ENCODE measurements at regions not wholly inside any gene's neighbourhood (a gene's known extent, or its start where the extent isn't known, plus 50 kb on each side); places are given as distances from the start of the nearest gene placed in this dataset.
"Not testable (repeated sequence)": the region's sequence is repeated elsewhere in the genome, so short reads cannot be mapped to it uniquely, and the experiment has no call there.

- peak in 1 of 2 experiments; percentile 31 for DNase-seq
Measured at GRCh38 chr4:156303708-156304107, 350.0 kb upstream of the CTSO start.

- DNase-seq = peak; percentile 26 to 57
Measured at GRCh38 chr4:156298230-156298629, 344.6 kb upstream of the CTSO start.

DNA sequence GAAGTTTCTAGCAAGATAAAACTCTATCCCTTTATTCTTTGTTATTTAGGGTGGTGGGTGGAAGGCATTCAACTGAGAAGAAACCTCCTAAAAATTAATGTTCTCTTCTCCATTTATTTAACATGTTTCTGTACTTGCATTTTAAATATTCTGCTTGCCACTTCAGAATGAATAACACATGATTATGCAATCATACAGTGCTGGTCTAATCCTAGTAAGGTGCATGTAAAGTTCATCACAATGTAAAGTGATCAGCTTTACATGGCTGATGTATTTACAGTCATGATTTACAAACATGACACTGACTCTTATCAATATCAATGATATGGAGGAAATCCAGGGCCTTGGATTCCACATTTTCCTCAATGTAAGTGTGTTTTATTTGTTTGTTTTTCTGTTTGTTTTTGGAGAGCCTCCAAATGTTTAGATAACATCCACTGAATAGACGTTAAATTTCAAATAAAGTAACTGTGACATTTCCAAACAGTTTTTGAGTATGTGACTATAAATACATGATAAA lies 342.1 kb upstream of the CTSO start:
- DNase-seq = no peak

- DNase-seq = peak; percentile 32 to 80
Measured at GRCh38 chr4:156294577-156294976, 340.9 kb upstream of the CTSO start.

DNA sequence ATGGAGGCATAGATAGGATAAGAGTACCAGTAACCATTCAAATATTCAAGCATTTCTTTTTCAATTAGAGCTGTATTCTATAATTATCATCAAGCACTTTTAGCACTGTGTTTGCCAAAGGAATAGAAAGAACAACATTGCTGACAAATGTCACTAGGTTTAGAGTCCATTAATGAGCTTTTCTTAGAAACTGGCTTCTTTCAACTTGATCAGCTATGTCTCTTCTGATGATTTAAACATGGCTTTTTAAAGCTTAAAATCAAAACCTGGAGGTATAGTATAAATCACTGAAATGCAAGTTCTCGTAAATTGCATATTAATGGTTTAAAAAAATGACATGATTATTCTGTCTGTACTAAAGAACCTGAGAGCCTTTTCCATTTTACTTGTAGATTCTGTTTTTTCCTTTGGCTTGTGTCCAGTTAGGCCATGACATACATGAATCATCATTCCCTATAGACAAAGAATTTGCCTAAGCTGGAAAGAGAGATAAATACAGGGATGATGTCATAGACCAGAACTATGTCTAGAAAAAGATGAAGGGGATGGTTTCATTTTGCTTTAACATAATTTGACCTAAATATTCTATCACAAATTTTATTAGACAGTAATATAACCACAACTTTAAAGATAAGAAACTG lies 340.1 kb upstream of the CTSO start:
- peak in 1 of 2 experiments; percentile 21 for DNase-seq

DNA sequence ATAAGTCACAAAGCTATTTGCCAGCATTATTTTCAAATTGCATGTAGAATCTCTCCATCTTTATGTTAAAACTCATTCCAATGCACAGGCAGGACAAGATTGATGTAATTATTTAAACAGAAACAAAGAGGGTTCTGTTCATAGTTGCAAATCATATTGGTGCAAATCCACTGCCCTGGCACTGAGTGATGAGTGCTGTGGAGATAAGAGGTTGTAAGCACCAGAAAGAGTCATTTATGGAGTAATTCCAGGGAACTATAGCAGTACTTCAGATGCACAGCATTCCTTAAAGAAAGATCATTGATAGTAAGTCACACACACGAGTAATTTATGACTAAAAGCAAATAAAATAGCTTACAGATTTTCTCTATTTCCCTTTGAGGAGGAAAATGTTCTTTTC lies 337.7 kb upstream of the CTSO start:
- DNase-seq = no peak

- DNase-seq = no peak
Measured at GRCh38 chr4:156290811-156291210, 337.1 kb upstream of the CTSO start.

- DNase-seq = not testable (repeated sequence)
Measured at GRCh38 chr4:156290026-156290425, 336.4 kb upstream of the CTSO start.

DNA sequence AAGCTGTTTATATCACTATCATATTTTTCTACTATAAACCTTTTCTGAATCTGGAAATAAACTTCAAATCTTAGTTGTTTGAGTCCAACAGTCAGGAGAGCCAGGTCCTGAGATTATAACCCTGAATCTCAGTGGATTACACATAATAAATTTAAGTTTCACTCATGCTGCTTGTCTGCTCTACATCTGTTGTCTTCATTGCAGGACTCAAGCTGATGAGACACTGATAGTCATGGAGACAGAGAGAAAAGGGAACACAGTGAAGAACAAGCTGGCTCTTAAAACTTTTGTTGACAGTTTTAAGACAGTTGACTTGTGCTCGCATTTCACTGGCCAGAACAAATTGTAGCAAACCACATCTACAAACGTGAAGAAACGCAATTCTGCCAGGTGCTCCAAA lies 327.0 kb upstream of the CTSO start:
- DNase-seq = no peak

- no peak for DNase-seq
Measured at GRCh38 chr4:156265407-156265806, 311.7 kb upstream of the CTSO start.

DNA sequence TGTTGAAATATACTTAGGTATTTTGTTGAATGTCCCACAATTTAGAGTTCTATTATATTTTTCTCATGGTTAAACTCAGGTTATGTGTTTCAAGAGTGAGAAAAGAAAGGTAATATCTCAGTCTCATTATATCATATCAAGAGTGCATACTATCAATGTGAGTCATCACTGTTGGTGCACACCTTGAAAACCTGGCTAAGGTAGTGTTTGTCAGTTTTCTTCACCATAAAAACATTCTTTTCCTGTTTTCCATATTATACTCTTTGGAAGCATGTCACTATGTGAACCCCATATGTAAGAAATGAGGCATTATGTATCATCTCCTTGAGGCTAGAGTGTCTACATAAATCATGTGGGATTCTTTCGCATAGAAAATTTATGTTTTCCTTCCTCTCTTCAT lies 307.6 kb upstream of the CTSO start:
- no peak for DNase-seq

- peak; percentile 12 to 59 for DNase-seq
Measured at GRCh38 chr4:156255230-156256007, 301.8 kb upstream of the CTSO start.

DNA sequence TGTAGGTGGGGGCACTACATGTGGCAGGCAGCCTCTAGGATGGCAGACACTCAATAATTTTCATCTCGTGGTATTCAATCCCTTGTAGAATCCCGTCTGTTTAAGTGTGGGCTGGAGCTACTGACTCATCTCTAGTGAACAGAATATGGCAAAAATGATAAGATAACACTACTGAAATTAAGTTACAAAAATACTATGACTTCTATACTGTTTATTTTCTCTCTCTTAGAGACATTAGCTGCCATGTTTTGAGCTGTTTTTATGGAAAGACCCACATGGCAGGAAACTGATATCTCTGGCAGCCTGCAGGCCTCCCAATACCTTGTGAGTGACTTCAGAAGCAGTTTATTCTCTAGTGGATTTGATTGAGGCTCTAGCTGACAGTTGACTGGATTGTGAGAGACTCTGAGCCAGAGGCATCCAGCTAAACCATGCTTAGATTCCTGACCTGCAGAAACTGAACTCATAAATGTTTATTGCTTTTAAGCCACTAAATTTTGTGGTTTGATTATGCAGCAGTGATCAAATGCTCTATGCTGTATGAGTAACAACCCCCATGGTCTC lies 298.8 kb upstream of the CTSO start:
- DNase-seq = no peak

GRCh38 chr4:156251373-156252065 lies 297.9 kb upstream of the CTSO start:
- DNase-seq = no peak

DNA sequence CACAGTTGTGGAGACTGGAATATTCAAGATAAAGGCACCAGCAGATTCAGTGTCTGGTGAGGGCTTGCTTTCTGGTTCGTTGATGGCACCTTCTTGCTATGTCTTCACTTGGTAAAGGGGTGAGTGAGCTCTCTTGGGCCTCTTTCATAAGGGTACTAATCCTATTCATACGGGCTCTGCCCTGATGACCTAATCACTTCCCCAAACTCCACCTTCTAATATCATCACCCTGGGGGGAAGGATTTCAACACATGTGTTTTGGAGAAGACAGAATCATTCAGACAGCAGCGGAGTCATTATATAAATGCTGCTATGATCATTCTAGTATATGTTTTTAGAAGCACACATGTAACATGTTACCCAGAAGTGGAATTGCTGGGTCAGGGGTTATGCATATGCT lies 295.3 kb upstream of the CTSO start:
- DNase-seq = no peak

GRCh38 chr4:156247470-156247869 lies 293.8 kb upstream of the CTSO start:
- no peak for DNase-seq

GRCh38 chr4:156243015-156243414 lies 289.3 kb upstream of the CTSO start:
- no peak for DNase-seq

GRCh38 chr4:156242390-156242789 lies 288.7 kb upstream of the CTSO start:
- no peak for DNase-seq

GRCh38 chr4:156241896-156242295 lies 288.2 kb upstream of the CTSO start:
- no peak for DNase-seq

DNA sequence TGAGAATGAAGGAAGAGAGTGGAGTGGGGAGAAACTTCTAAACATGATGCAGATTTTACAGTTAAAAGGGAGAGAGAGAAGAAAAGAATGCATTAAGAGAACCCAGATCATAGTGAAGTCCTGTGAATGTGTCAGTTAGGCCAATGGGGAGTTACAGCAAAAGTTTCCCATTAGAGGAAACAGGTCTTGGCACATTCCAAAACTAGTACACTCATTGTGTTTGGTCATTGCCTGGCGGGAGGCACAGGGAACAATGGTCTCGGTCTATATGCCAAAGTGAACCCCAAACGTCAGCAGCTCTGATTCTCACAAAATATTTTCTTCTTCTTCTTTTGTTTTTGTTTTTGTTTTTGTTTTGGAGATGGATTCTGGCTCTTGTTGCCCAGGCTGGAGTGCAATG lies 284.5 kb upstream of the CTSO start:
- no peak for DNase-seq

DNA sequence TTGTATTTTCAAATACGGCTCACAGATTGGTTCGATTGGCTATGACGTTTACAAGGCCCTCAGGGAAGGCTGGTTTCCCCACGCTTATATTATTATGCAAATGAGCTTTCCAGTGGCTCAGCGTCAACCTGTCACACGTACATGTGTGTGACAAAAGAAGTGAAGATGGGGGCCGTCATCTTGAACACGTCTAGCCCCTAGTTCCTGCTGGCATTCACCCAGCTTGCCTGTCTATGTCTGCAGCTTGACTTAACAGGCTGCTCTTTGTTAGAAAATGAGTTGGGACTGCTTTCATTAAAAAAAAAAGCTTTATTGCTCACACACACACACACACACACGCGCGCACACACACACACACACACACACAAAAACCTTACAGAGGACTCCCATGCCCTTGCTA lies 283.6 kb upstream of the CTSO start:
- no peak for DNase-seq

- no peak for DNase-seq
Measured at GRCh38 chr4:156230176-156230575, 276.5 kb upstream of the CTSO start.

DNA sequence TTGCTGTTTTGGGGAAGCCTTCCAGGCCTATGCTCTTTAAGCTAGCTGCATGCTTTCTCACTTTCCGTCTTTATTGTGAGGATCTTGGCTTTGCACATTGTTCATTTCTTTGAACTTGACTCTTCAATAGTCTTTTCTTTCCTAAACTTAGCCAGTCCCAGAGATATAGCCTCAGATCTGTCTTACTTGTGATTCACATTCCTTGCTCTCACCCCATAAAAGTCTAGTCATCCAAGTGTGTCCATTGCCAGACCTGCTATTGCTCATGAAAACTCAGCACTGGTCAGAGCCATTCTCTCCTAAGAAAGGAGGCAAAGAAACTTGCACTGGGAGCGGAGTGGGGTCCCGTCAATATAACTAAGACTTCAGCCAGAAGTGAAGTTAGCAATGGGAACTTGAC lies 275.0 kb upstream of the CTSO start:
- DNase-seq = no peak

DNA sequence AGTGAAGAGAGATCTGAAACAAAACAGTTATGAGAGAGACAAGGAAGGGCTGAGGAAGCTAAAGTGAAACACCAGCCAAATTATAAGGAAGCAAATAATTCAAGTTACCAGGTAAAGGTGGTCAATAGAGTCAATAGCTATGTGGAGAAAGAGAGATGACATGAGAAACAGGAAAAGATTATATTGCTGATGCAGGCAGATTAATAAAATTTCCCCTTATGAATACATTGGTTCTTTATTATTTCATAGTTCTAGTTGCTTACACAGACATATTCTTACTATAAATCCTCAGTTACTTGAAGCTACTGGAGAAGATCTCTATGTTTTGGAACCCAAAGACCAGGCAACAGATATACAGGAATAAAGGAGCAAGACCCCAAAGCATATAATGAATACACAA lies 273.7 kb upstream of the CTSO start:
- no peak for DNase-seq

All from NCI-H2081 (cell line).